ENCODE measurements at regions not wholly inside any gene's neighbourhood (a gene's known extent, or its start where the extent isn't known, plus 50 kb on each side); places are given as distances from the start of the nearest gene placed in this dataset.
"Not testable (repeated sequence)": the region's sequence is repeated elsewhere in the genome, so short reads cannot be mapped to it uniquely, and the experiment has no call there.

- not testable (repeated sequence) for DNase-seq (ENCODE audit: low read depth)
These were observed 796.8 kb upstream of the CDH18 start for GRCh38 chr5:20784755-20785154.

- DNase-seq (ENCODE audit: low read depth): not testable (repeated sequence)
These were observed 795.5 kb upstream of the CDH18 start for GRCh38 chr5:20783484-20783883.

GRCh38 chr5:20771338-20771737 lies 783.3 kb upstream of the CDH18 start:
- DNase-seq (ENCODE audit: low read depth): not testable (repeated sequence)

GRCh38 chr5:20765074-20765473 lies 777.1 kb upstream of the CDH18 start:
- not testable (repeated sequence) for DNase-seq (ENCODE audit: low read depth)

GRCh38 chr5:20759459-20759858 lies 771.5 kb upstream of the CDH18 start:
- DNase-seq (ENCODE audit: low read depth): not testable (repeated sequence)

GRCh38 chr5:20752179-20752578 lies 764.2 kb upstream of the CDH18 start:
- DNase-seq (ENCODE audit: low read depth): not testable (repeated sequence)

GRCh38 chr5:20735715-20736114 lies 747.7 kb upstream of the CDH18 start:
- not testable (repeated sequence) for DNase-seq (ENCODE audit: low read depth)

GRCh38 chr5:20732223-20732622 lies 744.2 kb upstream of the CDH18 start:
- not testable (repeated sequence) for DNase-seq (ENCODE audit: low read depth)

- not testable (repeated sequence) for DNase-seq (ENCODE audit: low read depth)
These were observed 733.3 kb upstream of the CDH18 start for GRCh38 chr5:20721286-20721685.

GRCh38 chr5:20711520-20712155 lies 723.6 kb upstream of the CDH18 start:
- DNase-seq (ENCODE audit: low read depth): not testable (repeated sequence)

- not testable (repeated sequence) for DNase-seq (ENCODE audit: low read depth)
These were observed 719.6 kb upstream of the CDH18 start for GRCh38 chr5:20707634-20708033.

- no peak for DNase-seq (ENCODE audit: low read depth)
These were observed 706.1 kb upstream of the CDH18 start for GRCh38 chr5:20694121-20694520.

GRCh38 chr5:20692913-20693312 lies 704.9 kb upstream of the CDH18 start:
- DNase-seq (ENCODE audit: low read depth): no peak

- no peak for DNase-seq (ENCODE audit: low read depth)
These were observed 695.4 kb upstream of the CDH18 start for GRCh38 chr5:20683241-20683940.

GRCh38 chr5:20680718-20681302 lies 692.8 kb upstream of the CDH18 start:
- DNase-seq (ENCODE audit: low read depth): no peak

GRCh38 chr5:20678814-20679298 lies 690.9 kb upstream of the CDH18 start:
- no peak for DNase-seq (ENCODE audit: low read depth)

- no peak for DNase-seq (ENCODE audit: low read depth)
These were observed 690.4 kb upstream of the CDH18 start for GRCh38 chr5:20678386-20678785.

GRCh38 chr5:20660588-20660987 lies 672.6 kb upstream of the CDH18 start:
- no peak for DNase-seq (ENCODE audit: low read depth)

- no peak for DNase-seq (ENCODE audit: low read depth)
These were observed 668.3 kb upstream of the CDH18 start for GRCh38 chr5:20656262-20656661.

- DNase-seq (ENCODE audit: low read depth): no peak
These were observed 667.2 kb upstream of the CDH18 start for GRCh38 chr5:20655211-20655610.

- no peak for DNase-seq (ENCODE audit: low read depth)
These were observed 666.7 kb upstream of the CDH18 start for GRCh38 chr5:20654746-20655145.

- no peak for DNase-seq (ENCODE audit: low read depth)
These were observed 666.0 kb upstream of the CDH18 start for GRCh38 chr5:20654033-20654432.

- no peak for DNase-seq (ENCODE audit: low read depth)
These were observed 662.0 kb upstream of the CDH18 start for GRCh38 chr5:20649966-20650365.
